C4-2B (cell line): ENCODE measurements at regions not wholly inside any gene's neighbourhood (a gene's known extent, or its start where the extent isn't known, plus 50 kb on each side); places are given as distances from the start of the nearest gene placed in this dataset.

Source experiments
- ZFX ChIP-seq: fragments of 450-650 bp; IDR thresholded peaks from 2 replicates; pipeline ENCODE4 v1.6.1; 2017
- TF ChIP-seq, protein P1 (sequence below): fragments of 450-650 bp; conservative IDR thresholded peaks from 2 replicates; pipeline ENCODE4 v1.5.1; 2017; ENCODE audit warnings: mild to moderate bottlenecking

- TF ChIP-seq, protein P1, sequence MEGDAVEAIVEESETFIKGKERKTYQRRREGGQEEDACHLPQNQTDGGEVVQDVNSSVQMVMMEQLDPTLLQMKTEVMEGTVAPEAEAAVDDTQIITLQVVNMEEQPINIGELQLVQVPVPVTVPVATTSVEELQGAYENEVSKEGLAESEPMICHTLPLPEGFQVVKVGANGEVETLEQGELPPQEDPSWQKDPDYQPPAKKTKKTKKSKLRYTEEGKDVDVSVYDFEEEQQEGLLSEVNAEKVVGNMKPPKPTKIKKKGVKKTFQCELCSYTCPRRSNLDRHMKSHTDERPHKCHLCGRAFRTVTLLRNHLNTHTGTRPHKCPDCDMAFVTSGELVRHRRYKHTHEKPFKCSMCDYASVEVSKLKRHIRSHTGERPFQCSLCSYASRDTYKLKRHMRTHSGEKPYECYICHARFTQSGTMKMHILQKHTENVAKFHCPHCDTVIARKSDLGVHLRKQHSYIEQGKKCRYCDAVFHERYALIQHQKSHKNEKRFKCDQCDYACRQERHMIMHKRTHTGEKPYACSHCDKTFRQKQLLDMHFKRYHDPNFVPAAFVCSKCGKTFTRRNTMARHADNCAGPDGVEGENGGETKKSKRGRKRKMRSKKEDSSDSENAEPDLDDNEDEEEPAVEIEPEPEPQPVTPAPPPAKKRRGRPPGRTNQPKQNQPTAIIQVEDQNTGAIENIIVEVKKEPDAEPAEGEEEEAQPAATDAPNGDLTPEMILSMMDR = no peak
- TF ChIP-seq ZFX = no peak
These were observed 366.0 kb downstream of the RAB38 start for GRCh38 chr11:87809256-87809655.
